ENCODE measurements at regions not wholly inside any gene's neighbourhood (a gene's known extent, or its start where the extent isn't known, plus 50 kb on each side); places are given as distances from the start of the nearest gene placed in this dataset.
"Not testable (repeated sequence)": the region's sequence is repeated elsewhere in the genome, so short reads cannot be mapped to it uniquely, and the experiment has no call there.

DNA sequence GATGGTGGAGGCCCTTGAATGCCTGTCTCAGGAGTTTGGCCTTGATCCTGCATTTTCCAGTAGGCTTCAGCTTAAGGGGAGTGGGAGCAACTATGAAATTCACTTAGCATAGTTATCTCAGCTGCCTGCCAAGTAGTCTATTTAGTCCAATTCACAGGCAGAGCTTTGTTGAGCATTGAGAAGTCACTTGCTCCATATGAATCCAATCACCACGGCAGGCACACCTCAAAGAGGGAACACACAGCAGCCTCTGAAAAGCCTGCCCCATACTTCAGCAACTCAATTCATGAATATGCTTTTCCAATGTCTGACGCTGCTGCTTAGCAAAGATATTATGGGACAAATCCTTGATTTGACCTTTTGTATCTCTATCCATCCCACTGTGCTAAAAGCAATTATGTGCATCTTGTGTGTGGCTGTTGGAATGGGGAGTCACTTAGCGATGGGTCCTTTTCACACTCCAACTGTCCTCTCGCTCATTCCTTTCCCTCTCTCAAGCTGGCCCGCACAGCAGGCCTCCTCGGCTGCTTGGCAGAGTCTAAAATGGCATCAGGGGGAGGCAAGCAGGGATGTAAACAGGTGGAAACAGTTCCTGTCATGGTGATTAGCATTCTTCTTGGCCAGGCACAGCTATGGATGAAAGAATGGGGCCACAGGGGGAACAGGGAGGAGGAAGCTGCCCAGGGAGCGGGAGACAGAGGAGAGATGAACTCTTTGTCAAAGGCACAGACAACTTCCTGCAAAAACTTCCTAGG is 56.0 kb upstream of the LRPPRC start:
- no peak overlapping the region for H3K4me3 ChIP-seq (ENCODE audit: low read depth, low read length)
- TF ChIP-seq, protein P1, sequence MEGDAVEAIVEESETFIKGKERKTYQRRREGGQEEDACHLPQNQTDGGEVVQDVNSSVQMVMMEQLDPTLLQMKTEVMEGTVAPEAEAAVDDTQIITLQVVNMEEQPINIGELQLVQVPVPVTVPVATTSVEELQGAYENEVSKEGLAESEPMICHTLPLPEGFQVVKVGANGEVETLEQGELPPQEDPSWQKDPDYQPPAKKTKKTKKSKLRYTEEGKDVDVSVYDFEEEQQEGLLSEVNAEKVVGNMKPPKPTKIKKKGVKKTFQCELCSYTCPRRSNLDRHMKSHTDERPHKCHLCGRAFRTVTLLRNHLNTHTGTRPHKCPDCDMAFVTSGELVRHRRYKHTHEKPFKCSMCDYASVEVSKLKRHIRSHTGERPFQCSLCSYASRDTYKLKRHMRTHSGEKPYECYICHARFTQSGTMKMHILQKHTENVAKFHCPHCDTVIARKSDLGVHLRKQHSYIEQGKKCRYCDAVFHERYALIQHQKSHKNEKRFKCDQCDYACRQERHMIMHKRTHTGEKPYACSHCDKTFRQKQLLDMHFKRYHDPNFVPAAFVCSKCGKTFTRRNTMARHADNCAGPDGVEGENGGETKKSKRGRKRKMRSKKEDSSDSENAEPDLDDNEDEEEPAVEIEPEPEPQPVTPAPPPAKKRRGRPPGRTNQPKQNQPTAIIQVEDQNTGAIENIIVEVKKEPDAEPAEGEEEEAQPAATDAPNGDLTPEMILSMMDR (IDR thresholded peaks at IDR 0.05; ENCODE audit: insufficient read depth, low read depth, low read length, missing control alignments) = no peak
- DNase-seq (ENCODE audit: low read depth) = no peak

DNA sequence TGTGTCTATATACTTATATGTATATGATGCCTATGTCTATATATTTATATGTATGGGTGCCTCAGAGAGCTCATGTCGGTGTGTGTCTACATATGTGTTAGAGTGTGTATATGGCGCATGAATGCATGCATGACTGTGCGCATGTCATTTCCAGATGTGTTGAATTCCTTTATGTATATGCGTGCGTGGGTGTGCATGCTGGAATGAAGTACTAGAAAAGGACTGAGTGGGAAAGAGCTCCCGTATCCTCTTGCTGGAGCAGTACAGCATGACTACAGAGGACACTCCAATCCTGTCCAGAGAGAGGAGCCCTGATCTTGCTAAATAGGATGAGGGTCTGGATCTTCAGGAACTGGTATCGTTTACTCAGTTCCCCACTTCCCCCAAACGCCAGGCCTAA is 56.8 kb upstream of the LRPPRC start:
- TF ChIP-seq, protein P1 (IDR thresholded peaks at IDR 0.05; ENCODE audit: insufficient read depth, low read depth, low read length, missing control alignments) = no peak
- H3K4me3 ChIP-seq (ENCODE audit: low read depth, low read length) = no peak overlapping the region
- DNase-seq (ENCODE audit: low read depth) = no peak

DNA sequence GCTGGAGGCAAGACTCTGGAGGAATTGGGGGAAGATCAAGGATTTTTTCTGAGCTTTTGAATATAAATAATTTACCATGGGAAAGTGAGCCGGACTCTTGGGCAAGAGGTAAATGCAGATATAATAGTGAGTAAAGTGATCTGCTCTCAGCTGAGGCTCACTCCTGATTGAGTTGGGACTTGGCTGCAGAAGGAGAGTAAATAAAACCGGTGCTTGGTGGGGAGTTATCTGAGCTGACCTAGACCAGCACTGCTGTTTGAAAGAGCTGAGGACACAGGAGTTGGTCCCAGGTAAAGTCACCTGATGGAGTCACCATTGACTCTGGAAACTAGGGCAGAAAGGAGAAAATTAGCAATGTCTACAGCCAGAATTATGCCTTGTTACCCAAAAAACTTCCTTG is 57.3 kb upstream of the LRPPRC start:
- no peak for DNase-seq (ENCODE audit: low read depth)
- TF ChIP-seq, protein P1 (IDR thresholded peaks at IDR 0.05; ENCODE audit: insufficient read depth, low read depth, low read length, missing control alignments) = no peak
- H3K4me3 ChIP-seq (ENCODE audit: low read depth, low read length) = no peak overlapping the region

DNA sequence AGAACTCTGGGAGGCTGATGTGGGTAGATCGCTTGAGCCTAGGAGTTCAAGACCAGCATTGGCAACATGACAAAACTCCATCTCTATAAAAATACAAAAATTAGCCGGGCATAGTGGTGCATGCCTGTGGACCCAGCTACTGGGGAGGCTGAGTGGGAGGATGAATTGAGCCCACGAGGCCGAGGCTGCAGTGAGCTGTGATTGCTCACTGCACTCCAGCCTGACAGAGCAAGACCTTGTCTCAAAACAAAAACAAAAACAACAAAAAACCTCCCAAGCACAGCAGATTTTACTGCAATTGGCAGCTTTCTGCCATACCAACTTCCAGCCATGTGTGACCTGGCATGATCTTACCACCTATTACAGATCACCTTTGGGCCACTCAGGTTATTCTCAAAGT is 57.7 kb upstream of the LRPPRC start:
- DNase-seq (ENCODE audit: low read depth) = no peak
- no peak overlapping the region for H3K4me3 ChIP-seq (ENCODE audit: low read depth, low read length)
- TF ChIP-seq, protein P1 (IDR thresholded peaks at IDR 0.05; ENCODE audit: insufficient read depth, low read depth, low read length, missing control alignments) = no peak

DNA sequence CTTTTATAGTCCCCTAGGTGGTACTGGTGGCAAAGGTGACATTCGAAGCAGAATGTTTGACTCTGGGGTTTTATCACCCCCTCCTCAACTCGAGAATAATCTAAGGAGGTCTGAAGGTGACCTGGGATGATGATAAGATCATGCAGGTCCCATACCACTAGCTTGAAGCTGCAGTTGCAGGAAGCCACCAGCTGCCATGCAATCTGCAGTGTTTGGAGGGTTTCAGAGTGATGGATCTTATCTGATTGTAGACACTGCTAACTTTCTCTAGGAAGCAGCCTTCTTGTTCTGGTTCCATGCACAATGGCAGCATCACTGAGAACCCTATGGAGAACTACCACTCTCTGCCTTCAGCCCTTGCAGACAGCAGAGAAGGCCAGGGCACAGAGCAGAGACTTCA is 59.4 kb upstream of the LRPPRC start:
- no peak overlapping the region for H3K4me3 ChIP-seq (ENCODE audit: low read depth, low read length)
- no peak for DNase-seq (ENCODE audit: low read depth)
- TF ChIP-seq, protein P1 (IDR thresholded peaks at IDR 0.05; ENCODE audit: insufficient read depth, low read depth, low read length, missing control alignments) = no peak

DNA sequence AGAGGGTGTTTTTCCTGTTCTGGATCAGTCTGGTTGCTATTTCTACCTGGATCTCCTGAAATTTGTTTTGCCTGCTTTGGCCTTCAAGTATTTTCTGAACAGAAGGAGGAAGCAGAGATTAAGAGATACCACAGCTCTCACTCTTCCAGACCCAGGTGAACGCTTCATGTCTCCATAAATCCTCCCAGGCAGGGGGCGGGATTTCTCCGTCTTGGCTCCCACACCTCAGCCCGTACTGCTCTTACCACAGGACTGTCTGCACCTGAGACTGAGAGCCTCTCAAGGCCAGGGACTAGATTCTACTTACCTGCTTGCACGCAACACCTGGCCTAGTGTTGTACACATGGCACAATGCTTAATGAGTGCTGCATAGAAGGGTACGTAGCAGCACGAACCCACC is 59.9 kb upstream of the LRPPRC start:
- TF ChIP-seq, protein P1 (IDR thresholded peaks at IDR 0.05; ENCODE audit: insufficient read depth, low read depth, low read length, missing control alignments) = no peak
- H3K4me3 ChIP-seq (ENCODE audit: low read depth, low read length) = no peak overlapping the region
- no peak for DNase-seq (ENCODE audit: low read depth)

DNA sequence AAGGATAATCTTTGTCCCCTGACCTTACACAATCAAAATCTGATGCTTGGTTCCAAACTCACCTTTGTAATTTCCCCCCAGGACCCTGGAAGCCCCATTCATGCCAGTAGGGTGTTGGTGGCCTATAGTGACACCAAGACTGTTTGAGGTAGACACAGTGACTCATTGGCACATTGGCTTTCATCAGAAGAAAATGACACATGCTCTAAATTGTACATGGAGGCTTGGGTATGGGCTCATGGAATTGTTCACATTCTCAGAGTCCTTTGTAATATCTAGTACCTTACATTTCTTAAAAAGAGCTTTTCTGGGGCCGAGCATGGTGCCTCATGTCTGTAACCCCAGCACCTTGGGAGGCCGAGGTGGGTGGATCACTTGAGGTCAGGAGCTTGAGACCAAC is 61.2 kb upstream of the LRPPRC start:
- no peak overlapping the region for H3K4me3 ChIP-seq (ENCODE audit: low read depth, low read length)
- TF ChIP-seq, protein P1 (IDR thresholded peaks at IDR 0.05; ENCODE audit: insufficient read depth, low read depth, low read length, missing control alignments) = no peak
- no peak for DNase-seq (ENCODE audit: low read depth)

DNA sequence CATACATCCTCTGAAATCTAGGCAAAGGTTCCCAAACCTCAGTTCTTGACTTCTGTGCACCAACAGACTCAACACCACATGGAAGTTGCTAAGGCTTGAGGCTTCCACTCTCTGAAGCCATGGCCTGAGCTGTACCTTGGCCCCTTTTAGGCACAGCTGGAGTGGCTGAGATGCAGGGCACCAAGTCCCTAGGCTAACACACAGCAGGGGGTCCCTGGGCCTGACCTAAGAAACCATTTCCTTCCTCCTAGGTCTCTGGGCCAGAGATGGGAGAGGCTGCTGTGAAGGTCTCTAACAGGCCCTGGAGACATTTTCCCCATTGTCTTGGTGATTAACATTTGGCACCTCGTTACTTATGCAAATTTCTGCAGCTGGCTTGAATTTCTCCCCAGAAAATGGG is 64.5 kb upstream of the LRPPRC start:
- DNase-seq (ENCODE audit: low read depth) = not testable (repeated sequence)

More for the DNA sequence above, 64.5 kb upstream of the LRPPRC start:
- H3K4me3 ChIP-seq (ENCODE audit: low read depth, low read length) = not testable (repeated sequence)
